Activated CD4-positive, alpha-beta memory T cell treated with anti-CD3 and anti-CD28 coated beads, Interleukin-2, amount 10 ng/mL, durations not matched to agents 7 days and 5 days (primary cell): ENCODE measurements at regions not wholly inside any gene's neighbourhood (a gene's known extent, or its start where the extent isn't known, plus 50 kb on each side); places are given as distances from the start of the nearest gene placed in this dataset.

Experiments
- CTCF ChIA-PET: fragments of 350-600 bp; sonication (Branson Sonifier 250); formaldehyde crosslinking; loops from one replicate; lab custom pipeline; 2021; ENCODE audit warnings: antibody characterized with exemption, inconsistent platforms; lab: Charles Lee
- POLR2A ChIA-PET: fragments of 350-600 bp; sonication (Branson Sonifier 250); formaldehyde crosslinking; loops from one replicate; lab custom pipeline; 2021; ENCODE audit warnings: antibody characterized with exemption; lab: Charles Lee
- DNase-seq: peaks from one replicate; pipeline ENCODE4 v3.0.0-alpha.2; 2020
- H3K27ac Mint-ChIP-seq: one replicate; pipeline ENCODE4 v1.8.0; 2021; ENCODE audit warnings: mild to moderate bottlenecking, mixed read lengths
- H3K27me3 Mint-ChIP-seq: one replicate; pipeline ENCODE4 v1.8.0; 2021; ENCODE audit warnings: mixed read lengths
- H3K36me3 Mint-ChIP-seq: one replicate; pipeline ENCODE4 v1.8.0; 2021; ENCODE audit warnings: low read depth, mixed read lengths
- H3K4me1 Mint-ChIP-seq: one replicate; pipeline ENCODE4 v1.8.0; 2021; ENCODE audit warnings: mixed read lengths
- H3K4me3 Mint-ChIP-seq: one replicate; pipeline ENCODE4 v1.8.0; 2021; ENCODE audit warnings: mild to moderate bottlenecking, mixed read lengths
- H3K9me3 Mint-ChIP-seq: one replicate; pipeline ENCODE4 v1.8.0; 2021; ENCODE audit warnings: mixed read lengths

GRCh38 chr7:106177300-106177690 is 65.2 kb upstream of the SYPL1 start:
- no peak overlapping the region for H3K4me3 Mint-ChIP-seq
- CTCF ChIA-PET = interaction anchor here (1.0 to 11.5 kb wide), 18 partner anchors 9 to 559 kb away, joined by 3 to 147 read pairs (median 4); no protein-coding TSS in a partner anchor
- no peaks in the 10 kb centered on the region for H3K36me3 Mint-ChIP-seq
- no peak for DNase-seq
- no peak overlapping the region for H3K27ac Mint-ChIP-seq
- POLR2A ChIA-PET = interaction anchor here (0.8 to 1.3 kb wide), 2 partner anchors 108 to 285 kb away, joined by 3 to 4 read pairs; partner anchors contain the start of gene NAMPT
- peaks cover 18% of the 10 kb centered on the region for H3K27me3 Mint-ChIP-seq
- peaks cover 2% of the 10 kb centered on the region for H3K4me1 Mint-ChIP-seq
- H3K9me3 Mint-ChIP-seq = no peaks in the 10 kb centered on the region

DNA sequence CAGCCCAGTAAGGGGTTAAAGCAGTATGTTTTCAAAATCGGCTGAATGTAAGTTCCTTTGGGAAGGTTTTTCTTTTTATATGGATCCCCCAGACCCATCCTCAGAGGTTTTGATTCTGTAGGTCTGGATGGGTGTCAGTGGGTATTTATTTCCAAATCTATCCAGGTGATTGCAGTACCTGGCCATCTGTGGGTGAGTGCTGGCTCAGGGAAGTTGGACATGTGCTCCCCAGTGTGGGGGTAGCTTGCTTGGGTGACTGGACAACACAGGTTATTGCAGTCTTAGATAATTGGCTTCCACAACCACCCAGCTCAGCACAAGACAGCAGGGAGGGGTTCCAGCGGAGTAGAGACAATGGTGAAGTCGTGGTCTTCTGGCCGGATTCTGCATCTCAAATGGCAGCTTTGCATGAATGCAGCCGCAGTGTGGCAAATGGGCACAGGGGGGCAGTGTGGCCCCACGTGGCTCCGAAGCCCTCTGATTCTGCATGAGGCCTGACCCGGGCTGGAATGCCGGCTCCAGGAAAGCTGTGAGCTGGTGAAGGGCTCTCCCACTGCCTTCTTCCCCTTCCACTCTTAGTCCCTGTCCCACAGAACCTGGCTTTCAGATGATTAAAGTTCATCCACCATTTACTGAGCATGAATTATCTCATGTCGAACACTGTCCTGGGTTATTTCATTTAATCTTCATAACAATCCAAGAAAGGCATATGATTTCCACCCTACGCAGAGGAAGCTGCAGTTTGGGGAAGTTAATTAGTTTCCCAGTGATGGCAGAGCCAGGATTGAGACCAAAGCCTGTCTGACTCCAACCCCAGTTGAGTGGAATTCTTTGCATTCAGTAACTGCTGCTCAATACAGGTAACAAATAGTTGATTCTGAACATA is 64.5 kb upstream of the SYPL1 start:
- no peaks in the 10 kb centered on the region for H3K36me3 Mint-ChIP-seq
- ChIA-PET CTCF (interaction anchor here (0.6 to 11.5 kb wide), 23 partner anchors 9 to 559 kb away, joined by 3 to 147 read pairs (median 3); no protein-coding TSS in a partner anchor), POLR2A (interaction anchor here (0.8 to 1.3 kb wide), 2 partner anchors 109 to 286 kb away, joined by 3 to 4 read pairs; partner anchors contain the start of gene NAMPT)
- H3K4me3 Mint-ChIP-seq = no peak overlapping the region
- peaks cover 18% of the 10 kb centered on the region for H3K27me3 Mint-ChIP-seq
- peak; percentile 73 for DNase-seq
- no peak overlapping the region for H3K27ac Mint-ChIP-seq
- H3K9me3 Mint-ChIP-seq = no peaks in the 10 kb centered on the region
- peaks cover 2% of the 10 kb centered on the region for H3K4me1 Mint-ChIP-seq

GRCh38 chr7:106175507-106175906 is 63.4 kb upstream of the SYPL1 start:
- ChIA-PET CTCF (interaction anchor here (1.2 to 11.5 kb wide), 4 partner anchors 8 to 300 kb away, joined by 3 to 147 read pairs (median 16); no protein-coding TSS in a partner anchor), POLR2A (no interaction called here)
- no peak overlapping the region for H3K27ac Mint-ChIP-seq
- no peaks in the 10 kb centered on the region for H3K9me3 Mint-ChIP-seq
- no peak for DNase-seq
- H3K27me3 Mint-ChIP-seq = peaks cover 18% of the 10 kb centered on the region
- H3K36me3 Mint-ChIP-seq = no peaks in the 10 kb centered on the region
- H3K4me3 Mint-ChIP-seq = no peak overlapping the region
- peaks cover 2% of the 10 kb centered on the region for H3K4me1 Mint-ChIP-seq

- Mint-ChIP-seq H3K9me3 (no peaks in the 10 kb centered on the region), H3K4me1 (no peaks in the 10 kb centered on the region), H3K4me3 (no peak overlapping the region), H3K27me3 (peaks cover 19% of the 10 kb centered on the region), H3K36me3 (no peaks in the 10 kb centered on the region), H3K27ac (no peak overlapping the region)
- DNase-seq = no peak
- POLR2A ChIA-PET = no interaction called here
- CTCF ChIA-PET = interaction anchor here (8.4 to 11.5 kb wide), 2 partner anchors 17 to 292 kb away, joined by 76 to 147 read pairs; no protein-coding TSS in a partner anchor
Observed at GRCh38 chr7:106170651-106171050, 58.5 kb upstream of the SYPL1 start.

GRCh38 chr7:106169821-106170610 is 57.9 kb upstream of the SYPL1 start:
- no peak for DNase-seq
- POLR2A ChIA-PET = no interaction called here
- Mint-ChIP-seq H3K27ac (no peak overlapping the region), H3K4me1 (no peaks in the 10 kb centered on the region), H3K27me3 (peaks cover 16% of the 10 kb centered on the region), H3K9me3 (no peaks in the 10 kb centered on the region), H3K36me3 (no peaks in the 10 kb centered on the region), H3K4me3 (no peak overlapping the region)
- CTCF ChIA-PET = interaction anchor here (8.4 to 11.5 kb wide), 2 partner anchors 16 to 293 kb away, joined by 76 to 147 read pairs; no protein-coding TSS in a partner anchor

GRCh38 chr7:106167439-106168136 is 55.5 kb upstream of the SYPL1 start:
- POLR2A ChIA-PET = no interaction called here

DNA sequence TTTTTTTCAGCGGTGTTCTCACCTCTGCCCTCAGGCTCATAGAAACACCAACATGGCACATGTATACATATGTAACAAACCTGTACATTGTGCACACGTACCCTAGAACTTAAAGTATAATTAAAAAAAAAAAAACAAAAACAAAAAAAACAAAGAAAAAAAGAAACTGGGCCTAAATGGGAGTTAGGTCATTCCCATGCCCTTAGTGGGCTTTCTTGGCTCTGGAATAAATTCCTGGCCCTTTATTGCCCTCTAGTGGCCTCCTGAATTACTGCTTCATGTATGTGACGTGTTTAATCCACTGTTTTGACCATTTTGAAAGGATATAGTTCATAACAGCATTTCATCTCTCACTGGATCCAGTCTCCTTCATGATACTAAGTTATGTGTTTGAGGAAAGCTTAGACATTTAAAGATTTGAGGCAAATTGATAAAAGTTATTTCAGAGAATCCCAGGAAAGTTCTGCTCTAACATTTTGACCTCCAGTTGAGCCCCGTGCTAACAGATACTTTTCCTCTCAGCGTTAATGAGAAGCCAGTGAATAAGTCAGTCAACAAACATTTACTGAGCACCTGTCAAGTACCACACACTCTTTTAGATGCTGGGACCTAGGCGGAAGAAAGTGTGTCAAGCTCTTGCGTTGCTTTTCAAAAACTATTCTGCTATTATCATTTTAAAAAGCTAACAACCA is 54.7 kb upstream of the SYPL1 start:
- Mint-ChIP-seq H3K4me1 (no peaks in the 10 kb centered on the region), H3K36me3 (no peaks in the 10 kb centered on the region), H3K4me3 (no peak overlapping the region), H3K9me3 (peaks cover 3% of the 10 kb centered on the region), H3K27me3 (peaks cover 20% of the 10 kb centered on the region), H3K27ac (no peak overlapping the region)
- peak; percentile 28 for DNase-seq
- CTCF ChIA-PET = interaction anchor here (0.7 to 8.4 kb wide), 15 partner anchors 10 to 467 kb away, joined by 3 to 76 read pairs (median 3); no protein-coding TSS in a partner anchor
- POLR2A ChIA-PET = no interaction called here

More at GRCh38 chr7:106167439-106168136, 55.5 kb upstream of the SYPL1 start:
- peaks cover 19% of the 10 kb centered on the region for H3K27me3 Mint-ChIP-seq
- no peak for DNase-seq
- H3K4me1 Mint-ChIP-seq = no peaks in the 10 kb centered on the region
- H3K36me3 Mint-ChIP-seq = no peaks in the 10 kb centered on the region
- no peak overlapping the region for H3K4me3 Mint-ChIP-seq
- no peak overlapping the region for H3K27ac Mint-ChIP-seq
- H3K9me3 Mint-ChIP-seq = peaks cover 3% of the 10 kb centered on the region
- CTCF ChIA-PET = interaction anchor here (0.7 to 8.4 kb wide), 13 partner anchors 9 to 468 kb away, joined by 3 to 76 read pairs (median 3); no protein-coding TSS in a partner anchor

DNA sequence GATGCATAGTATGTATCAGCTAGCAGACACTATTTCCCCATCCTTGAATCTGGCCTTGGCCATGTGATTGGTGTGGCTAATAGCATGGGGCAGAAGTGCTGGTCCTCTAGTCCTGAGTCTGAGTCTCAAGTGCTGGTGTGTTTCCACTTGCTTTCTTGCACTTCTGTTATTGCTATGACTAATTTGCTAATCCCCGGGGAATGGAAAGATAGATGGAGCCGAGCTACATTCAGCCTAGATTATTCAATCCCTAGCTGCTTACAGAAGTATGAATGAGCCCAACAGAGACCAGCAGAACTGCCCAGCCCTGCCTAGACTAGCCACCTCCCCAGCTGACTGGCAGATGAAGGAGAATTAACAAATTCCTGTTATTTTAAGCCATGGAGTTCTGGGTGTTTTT is 53.2 kb upstream of the SYPL1 start:
- Mint-ChIP-seq H3K27ac (no peak overlapping the region), H3K9me3 (peaks cover 3% of the 10 kb centered on the region), H3K4me3 (no peak overlapping the region), H3K27me3 (peaks cover 29% of the 10 kb centered on the region), H3K4me1 (no peaks in the 10 kb centered on the region), H3K36me3 (no peaks in the 10 kb centered on the region)
- ChIA-PET CTCF (interaction anchor here (0.6 to 8.4 kb wide), 13 partner anchors 11 to 1047 kb away, joined by 3 to 76 read pairs (median 4); no protein-coding TSS in a partner anchor), POLR2A (no interaction called here)
- DNase-seq = no peak

GRCh38 chr7:106163257-106163656 is 51.1 kb upstream of the SYPL1 start:
- no peaks in the 10 kb centered on the region for H3K36me3 Mint-ChIP-seq
- no peak overlapping the region for H3K27ac Mint-ChIP-seq
- DNase-seq = no peak
- H3K9me3 Mint-ChIP-seq = peaks cover 3% of the 10 kb centered on the region
- POLR2A ChIA-PET = no interaction called here
- CTCF ChIA-PET = interaction anchor here (0.6 to 8.4 kb wide), 6 partner anchors 10 to 1198 kb away, joined by 3 to 76 read pairs (median 4); no protein-coding TSS in a partner anchor
- no peaks in the 10 kb centered on the region for H3K4me1 Mint-ChIP-seq
- H3K27me3 Mint-ChIP-seq = peaks cover 48% of the 10 kb centered on the region
- H3K4me3 Mint-ChIP-seq = no peak overlapping the region
